Vagina (tissue), 2 donors: ENCODE measurements at regions not wholly inside any gene's neighbourhood (a gene's known extent, or its start where the extent isn't known, plus 50 kb on each side); places are given as distances from the start of the nearest gene placed in this dataset.
"Not testable (repeated sequence)": the region's sequence is repeated elsewhere in the genome, so short reads cannot be mapped to it uniquely, and the experiment has no call there.

Source experiments
- DNase-seq, 2 donors: peaks; one replicate each; pipeline ENCODE4 v3.0.0-alpha.2; 2017; ENCODE audit errors: extremely low spot score in 2 of 2
- H3K27ac ChIP-seq: fragments of 200-600 bp; sonication (generic); one replicate; pipeline ENCODE4 v1.5.1; 2019
- H3K27me3 ChIP-seq: fragments of 200-600 bp; sonication (generic); one replicate; pipeline ENCODE4 v1.5.1; 2019
- H3K36me3 ChIP-seq, 2 donors: fragments of 200-600 bp; sonication (generic); one replicate each; pipeline ENCODE4 v1.5.1; 2017 to 2019
- H3K4me1 ChIP-seq: fragments of 200-600 bp; sonication (generic); one replicate; pipeline ENCODE4 v1.5.1; 2019
- H3K4me3 ChIP-seq, 2 donors: fragments of 200-600 bp; sonication (generic); 1 replicate in 1 of 2; 2 replicates in 1 of 2; pipeline ENCODE4 v1.5.1; 2016 to 2019
- H3K9me3 ChIP-seq: fragments of 200-600 bp; sonication (generic); one replicate; pipeline ENCODE4 v1.5.1; 2019
- POLR2A ChIP-seq, 2 donors: fragments of 450-650 bp; IDR thresholded peaks; one replicate each; pipeline ENCODE4 v1.6.1; 2017; ENCODE audit warnings: antibody characterized with exemption in 2 of 2, mild to moderate bottlenecking in 2 of 2, moderate library complexity in 2 of 2
- POLR2AphosphoS5 ChIP-seq, 2 donors: sonication (generic); formaldehyde crosslinking; IDR thresholded peaks; one replicate each; pipeline ENCODE4 v1.9.0; 2017; ENCODE audit warnings: antibody characterized with exemption in 2 of 2, mild to moderate bottlenecking in 2 of 2, low read depth in 1 of 2; ENCODE audit not compliant: insufficient read depth in 1 of 2
- intact Hi-C: fragments of 100-400 bp; cut with DNase I; formaldehyde crosslinking; loops from one replicate; pipeline ENCODE4 v1.15.1; 2023
- TF ChIP-seq, protein P1 (sequence below), 3 experiments: fragments of 450-650 bp in 2 of 3; fragments of 200-600 bp in 1 of 3; sonication (generic) in 1 of 3; IDR thresholded peaks; one replicate each; pipeline ENCODE4 v1.5.1; 2017 to 2019; ENCODE audit warnings: antibody characterized with exemption in 3 of 3, mild to moderate bottlenecking in 2 of 3, moderate library complexity in 2 of 3

DNA sequence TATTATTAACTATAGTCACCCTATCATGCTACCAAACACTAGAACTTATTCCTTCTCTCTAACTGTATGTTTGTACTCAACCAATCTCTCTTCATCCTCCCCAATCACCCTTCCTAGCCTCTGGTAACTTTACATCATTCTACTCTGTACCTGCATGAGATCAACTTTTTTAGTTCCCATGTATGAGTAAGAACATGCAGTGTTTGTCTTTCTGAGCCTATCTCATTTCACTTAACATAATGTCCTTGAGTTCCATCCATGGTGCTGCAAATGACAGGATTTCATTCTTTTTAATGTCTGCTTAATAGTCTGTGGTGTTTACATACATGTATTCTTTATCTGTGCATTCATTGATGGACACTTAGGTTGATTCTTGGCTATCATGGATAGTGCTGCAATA lies 108.9 kb upstream of the RFX8 start:
- Histone ChIP-seq H3K9me3 (no peaks in the 10 kb centered on the region), H3K27me3 (no peaks in the 10 kb centered on the region), H3K4me3 (no peak overlapping the region), H3K4me1 (no peaks in the 10 kb centered on the region), H3K36me3 (no peaks in the 10 kb centered on the region), H3K27ac (no peak overlapping the region)
- TF ChIP-seq, protein P1, sequence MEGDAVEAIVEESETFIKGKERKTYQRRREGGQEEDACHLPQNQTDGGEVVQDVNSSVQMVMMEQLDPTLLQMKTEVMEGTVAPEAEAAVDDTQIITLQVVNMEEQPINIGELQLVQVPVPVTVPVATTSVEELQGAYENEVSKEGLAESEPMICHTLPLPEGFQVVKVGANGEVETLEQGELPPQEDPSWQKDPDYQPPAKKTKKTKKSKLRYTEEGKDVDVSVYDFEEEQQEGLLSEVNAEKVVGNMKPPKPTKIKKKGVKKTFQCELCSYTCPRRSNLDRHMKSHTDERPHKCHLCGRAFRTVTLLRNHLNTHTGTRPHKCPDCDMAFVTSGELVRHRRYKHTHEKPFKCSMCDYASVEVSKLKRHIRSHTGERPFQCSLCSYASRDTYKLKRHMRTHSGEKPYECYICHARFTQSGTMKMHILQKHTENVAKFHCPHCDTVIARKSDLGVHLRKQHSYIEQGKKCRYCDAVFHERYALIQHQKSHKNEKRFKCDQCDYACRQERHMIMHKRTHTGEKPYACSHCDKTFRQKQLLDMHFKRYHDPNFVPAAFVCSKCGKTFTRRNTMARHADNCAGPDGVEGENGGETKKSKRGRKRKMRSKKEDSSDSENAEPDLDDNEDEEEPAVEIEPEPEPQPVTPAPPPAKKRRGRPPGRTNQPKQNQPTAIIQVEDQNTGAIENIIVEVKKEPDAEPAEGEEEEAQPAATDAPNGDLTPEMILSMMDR (IDR thresholded peaks at IDR 0.05), result no peak
- TF ChIP-seq POLR2A (IDR thresholded peaks at IDR 0.05) (no peak), POLR2AphosphoS5 (IDR thresholded peaks at IDR 0.05; ENCODE audit: insufficient read depth in 1 of 2, low read depth in 1 of 2) (no peak)
- DNase-seq, result no peak
- intact Hi-C loops, result no loop called here

- Histone ChIP-seq H3K4me3 (no peak overlapping the region), H3K4me1 (peaks cover 5% of the 10 kb centered on the region), H3K27ac (no peak overlapping the region), H3K9me3 (no peaks in the 10 kb centered on the region), H3K36me3 (no peaks in the 10 kb centered on the region), H3K27me3 (no peaks in the 10 kb centered on the region)
- DNase-seq, result no peak
- TF ChIP-seq POLR2A (IDR thresholded peaks at IDR 0.05) (no peak), POLR2AphosphoS5 (IDR thresholded peaks at IDR 0.05; ENCODE audit: insufficient read depth in 1 of 2, low read depth in 1 of 2) (no peak)
- TF ChIP-seq, protein P1 (IDR thresholded peaks at IDR 0.05), result no peak
- intact Hi-C loops, result no loop called here
Measured at GRCh38 chr2:101581675-101582299, 106.9 kb upstream of the RFX8 start.

- no peak overlapping the region for H3K4me3 ChIP-seq
- H3K27me3 ChIP-seq, result no peaks in the 10 kb centered on the region
- TF ChIP-seq, protein P1 (IDR thresholded peaks at IDR 0.05), result no peak
- TF ChIP-seq POLR2A (IDR thresholded peaks at IDR 0.05), result no peak
- no peak for TF ChIP-seq POLR2AphosphoS5 (IDR thresholded peaks at IDR 0.05; ENCODE audit: insufficient read depth in 1 of 2, low read depth in 1 of 2)
- no peaks in the 10 kb centered on the region for H3K9me3 ChIP-seq
- H3K36me3 ChIP-seq, result no peaks in the 10 kb centered on the region
- peaks cover 5% of the 10 kb centered on the region for H3K4me1 ChIP-seq
- no peak for DNase-seq
- H3K27ac ChIP-seq, result no peak overlapping the region
- intact Hi-C loops, result no loop called here
Measured at GRCh38 chr2:101580528-101580927, 105.6 kb upstream of the RFX8 start.

- Histone ChIP-seq H3K27me3 (no peaks in the 10 kb centered on the region), H3K4me3 (no peak overlapping the region), H3K9me3 (no peaks in the 10 kb centered on the region), H3K4me1 (peaks cover 5% of the 10 kb centered on the region), H3K36me3 (no peaks in the 10 kb centered on the region), H3K27ac (no peak overlapping the region)
- no peak for DNase-seq
- intact Hi-C loops, result no loop called here
- no peak for TF ChIP-seq POLR2A (IDR thresholded peaks at IDR 0.05)
- no peak for TF ChIP-seq POLR2AphosphoS5 (IDR thresholded peaks at IDR 0.05; ENCODE audit: insufficient read depth in 1 of 2, low read depth in 1 of 2)
- TF ChIP-seq, protein P1 (IDR thresholded peaks at IDR 0.05), result no peak
Measured at GRCh38 chr2:101578671-101579070, 103.8 kb upstream of the RFX8 start.

DNA sequence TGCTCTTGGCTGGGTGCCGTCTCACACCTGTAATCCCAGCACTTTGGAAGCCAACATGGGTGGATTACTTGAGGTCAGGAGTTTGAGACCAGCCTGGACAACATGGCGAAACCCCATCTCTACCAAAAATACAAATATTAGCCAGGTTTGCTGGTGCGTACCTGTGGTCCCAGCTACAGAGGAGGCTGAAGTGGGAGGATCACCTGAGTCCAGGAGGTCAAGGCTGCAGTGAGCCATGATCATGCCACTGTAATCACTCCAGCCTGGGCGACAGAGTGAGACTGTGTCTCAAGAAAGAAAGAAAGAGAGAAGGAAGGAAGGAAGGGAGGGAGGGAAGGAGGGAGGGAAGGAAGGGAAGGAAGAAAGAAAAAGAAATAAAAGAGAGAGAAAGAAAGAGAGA lies 103.2 kb upstream of the RFX8 start:
- DNase-seq, intact Hi-C loops, H3K27me3 ChIP-seq, H3K4me3 ChIP-seq, H3K36me3 ChIP-seq, H3K27ac ChIP-seq, H3K4me1 ChIP-seq, H3K9me3 ChIP-seq: not testable (repeated sequence)
